ENCODE measurements at regions not wholly inside any gene's neighbourhood (a gene's known extent, or its start where the extent isn't known, plus 50 kb on each side); places are given as distances from the start of the nearest gene placed in this dataset.

GRCh38 chr4:188463909-188464308 is 324.7 kb downstream of the TRIML1 start:
- TF ChIP-seq CTCF (IDR thresholded peaks at IDR 0.05) (no peak), POLR2AphosphoS5 (IDR thresholded peaks at IDR 0.05) (no peak), EP300 (IDR thresholded peaks at IDR 0.05) (no peak), POLR2A (IDR thresholded peaks at IDR 0.05) (no peak)

Data from gastroesophageal sphincter (tissue), 3 donors.